ENCODE measurements at regions not wholly inside any gene's neighbourhood (a gene's known extent, or its start where the extent isn't known, plus 50 kb on each side); places are given as distances from the start of the nearest gene placed in this dataset.

DNA sequence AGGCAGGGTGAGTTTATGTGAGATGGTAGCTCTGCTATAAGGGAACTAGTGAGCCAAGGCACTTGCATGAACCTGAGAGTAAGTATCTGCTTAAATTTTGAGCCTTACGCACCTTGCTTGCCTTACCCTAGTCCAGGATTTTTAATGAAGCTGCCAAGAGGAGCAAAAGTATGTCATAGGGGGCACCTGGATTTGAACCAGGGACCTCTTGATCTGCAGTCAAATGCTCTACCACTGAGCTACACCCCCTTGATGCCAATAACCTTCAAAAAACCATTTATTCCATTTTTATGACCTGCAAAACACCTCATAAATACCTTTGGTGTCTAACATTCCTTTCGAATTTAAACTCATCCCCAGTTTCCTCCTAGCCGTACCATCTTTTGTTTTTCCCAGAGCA is 88.3 kb upstream of the ACP3 start:
- no peaks in the 10 kb centered on the region for H3K9me3 Mint-ChIP-seq
- no peaks in the 10 kb centered on the region for H3K36me3 Mint-ChIP-seq (ENCODE audit: low read depth)
- H3K4me3 Mint-ChIP-seq, result no peak overlapping the region
- no peaks in the 10 kb centered on the region for H3K4me1 Mint-ChIP-seq
- no peak overlapping the region for H3K27ac Mint-ChIP-seq (ENCODE audit: unreplicated experiment)
- peaks cover 5% of the 10 kb centered on the region for H3K27me3 Mint-ChIP-seq (ENCODE audit: low read depth)
- TF ChIP-seq CTCF (conservative IDR thresholded peaks at IDR 0.05), result no peak
- no peak for DNase-seq (ENCODE audit: low read depth, low spot score)

GRCh38 chr3:132229641-132230040 is 87.6 kb upstream of the ACP3 start:
- no peaks in the 10 kb centered on the region for H3K9me3 Mint-ChIP-seq
- no peaks in the 10 kb centered on the region for H3K36me3 Mint-ChIP-seq (ENCODE audit: low read depth)
- H3K4me1 Mint-ChIP-seq, result no peaks in the 10 kb centered on the region
- H3K27me3 Mint-ChIP-seq (ENCODE audit: low read depth), result peaks cover 5% of the 10 kb centered on the region
- TF ChIP-seq CTCF (conservative IDR thresholded peaks at IDR 0.05), result no peak
- DNase-seq (ENCODE audit: low read depth, low spot score), result no peak
- no peak overlapping the region for H3K4me3 Mint-ChIP-seq
- H3K27ac Mint-ChIP-seq (ENCODE audit: unreplicated experiment), result no peak overlapping the region

DNA sequence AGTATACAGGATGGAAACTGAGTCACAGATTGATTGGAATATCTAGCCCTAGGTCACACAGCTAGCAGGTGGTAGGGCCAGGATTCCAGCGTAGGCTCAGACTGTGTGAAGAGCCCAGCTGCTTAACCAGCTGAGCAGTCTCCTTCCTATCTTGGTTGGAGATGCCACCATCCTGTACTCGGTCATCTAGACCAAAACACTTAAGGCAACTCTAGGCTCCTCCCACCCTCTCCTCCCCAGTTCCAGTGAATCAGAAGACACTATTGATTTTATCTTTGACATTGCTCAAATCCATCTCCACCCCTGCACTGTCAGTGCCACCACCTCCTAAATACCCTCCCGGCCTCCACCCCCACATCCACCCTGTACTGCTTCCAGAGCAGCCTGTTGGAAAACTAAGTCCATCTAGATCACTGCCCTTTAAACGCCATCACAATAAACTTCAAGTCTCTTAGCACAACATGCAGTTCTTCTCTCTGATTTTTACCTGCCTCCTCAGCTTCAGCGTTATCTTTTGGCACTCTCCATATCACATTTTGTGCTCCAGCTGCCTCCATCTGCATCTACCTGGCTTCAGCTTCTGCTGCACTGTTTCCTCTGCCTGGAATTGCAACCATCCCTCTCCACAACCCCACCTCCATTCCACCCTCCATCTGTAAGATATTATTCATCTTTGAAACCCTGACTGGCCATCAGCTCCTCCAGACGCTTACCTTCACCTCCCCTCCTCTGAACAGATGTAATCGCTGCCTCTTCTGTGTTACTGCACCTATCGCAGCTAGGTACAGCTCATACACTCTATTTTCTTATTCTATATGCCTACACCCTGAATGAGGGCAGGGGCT is 86.8 kb upstream of the ACP3 start:
- Mint-ChIP-seq H3K4me1 (no peaks in the 10 kb centered on the region), H3K4me3 (no peak overlapping the region), H3K27me3 (ENCODE audit: low read depth) (peaks cover 5% of the 10 kb centered on the region), H3K27ac (ENCODE audit: unreplicated experiment) (no peak overlapping the region), H3K9me3 (no peaks in the 10 kb centered on the region), H3K36me3 (ENCODE audit: low read depth) (no peaks in the 10 kb centered on the region)
- TF ChIP-seq CTCF (conservative IDR thresholded peaks at IDR 0.05), result no peak
- DNase-seq (ENCODE audit: low read depth, low spot score), result no peak

DNA sequence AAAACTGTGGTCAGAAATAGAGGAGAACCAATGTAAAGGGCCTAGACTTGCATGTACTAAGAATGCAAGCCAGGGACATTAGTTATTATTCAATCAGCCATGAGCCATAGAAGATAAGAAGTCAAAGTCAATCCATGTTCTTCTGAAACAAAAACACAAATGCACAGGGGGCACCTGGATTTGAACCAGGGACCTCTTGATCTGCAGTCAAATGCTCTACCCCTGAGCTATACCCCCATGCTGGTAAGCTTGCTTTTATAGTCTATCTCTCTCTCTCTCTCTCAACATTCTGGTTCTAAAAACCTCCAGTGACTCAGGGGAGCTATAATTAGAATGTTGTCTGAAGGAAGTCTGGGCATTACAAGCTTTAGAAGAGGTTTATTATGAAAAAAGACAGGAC is 85.6 kb upstream of the ACP3 start:
- no peak for TF ChIP-seq CTCF (conservative IDR thresholded peaks at IDR 0.05)
- Mint-ChIP-seq H3K4me1 (no peaks in the 10 kb centered on the region), H3K27me3 (ENCODE audit: low read depth) (peaks cover 9% of the 10 kb centered on the region), H3K36me3 (ENCODE audit: low read depth) (no peaks in the 10 kb centered on the region), H3K4me3 (no peak overlapping the region), H3K9me3 (no peaks in the 10 kb centered on the region), H3K27ac (ENCODE audit: unreplicated experiment) (no peak overlapping the region)
- DNase-seq (ENCODE audit: low read depth, low spot score), result no peak

GRCh38 chr3:132232231-132232792 is 84.9 kb upstream of the ACP3 start:
- no peak overlapping the region for H3K4me3 Mint-ChIP-seq
- no peaks in the 10 kb centered on the region for H3K9me3 Mint-ChIP-seq
- no peaks in the 10 kb centered on the region for H3K36me3 Mint-ChIP-seq (ENCODE audit: low read depth)
- DNase-seq (ENCODE audit: low read depth, low spot score), result no peak
- H3K27me3 Mint-ChIP-seq (ENCODE audit: low read depth), result peaks cover 9% of the 10 kb centered on the region
- no peak overlapping the region for H3K27ac Mint-ChIP-seq (ENCODE audit: unreplicated experiment)
- H3K4me1 Mint-ChIP-seq, result no peaks in the 10 kb centered on the region
- no peak for TF ChIP-seq CTCF (conservative IDR thresholded peaks at IDR 0.05)
